ENCODE measurements at regions not wholly inside any gene's neighbourhood (a gene's known extent, or its start where the extent isn't known, plus 50 kb on each side); places are given as distances from the start of the nearest gene placed in this dataset.

GRCh38 chr5:130532786-130533185 lies 628.5 kb downstream of the CHSY3 start:
- Histone ChIP-seq H2AFZ (ENCODE audit: low read length) (no peak overlapping the region), H4K20me1 (ENCODE audit: insufficient read depth, low read length, poor library complexity, severe bottlenecking) (no peaks in the 10 kb centered on the region), H3K4me3 (ENCODE audit: low read length, poor library complexity, severe bottlenecking) (no peak overlapping the region), H3K9me2 (replicated peaks; ENCODE audit: low read depth, low read length) (no peaks in the 10 kb centered on the region), H3F3A (ENCODE audit: low read depth) (no peaks in the 10 kb centered on the region), H3K9me3 (ENCODE audit: insufficient read depth, low read depth, low read length) (no peaks in the 10 kb centered on the region), H3K79me2 (ENCODE audit: insufficient read depth, low read length) (no peaks in the 10 kb centered on the region), H3K4me2 (ENCODE audit: low read depth, low read length, poor library complexity, severe bottlenecking) (no peak overlapping the region), H3K36me3 (ENCODE audit: insufficient read depth, low read length) (no peaks in the 10 kb centered on the region), H3K4me1 (ENCODE audit: insufficient read depth, low read length, poor library complexity, severe bottlenecking) (no peaks in the 10 kb centered on the region), H3K9ac (ENCODE audit: low read depth, low read length, poor library complexity, severe bottlenecking) (no peak overlapping the region), H3K27me3 (ENCODE audit: insufficient read depth, low read length, poor library complexity, severe bottlenecking) (no peaks in the 10 kb centered on the region)
- no peak for TF ChIP-seq EZH2phosphoT487 (IDR thresholded peaks at IDR 0.05; ENCODE audit: borderline replicate concordance)
- TF ChIP-seq CTCF (conservative IDR thresholded peaks at IDR 0.05; ENCODE audit: low read length) = no peak

GRCh38 chr5:130529511-130530485 lies 625.5 kb downstream of the CHSY3 start:
- no peaks in the 10 kb centered on the region for H3K9me3 ChIP-seq (ENCODE audit: insufficient read depth, low read depth, low read length)
- no peaks in the 10 kb centered on the region for H3K4me1 ChIP-seq (ENCODE audit: insufficient read depth, low read length, poor library complexity, severe bottlenecking)
- H4K20me1 ChIP-seq (ENCODE audit: insufficient read depth, low read length, poor library complexity, severe bottlenecking) = no peaks in the 10 kb centered on the region
- TF ChIP-seq EZH2phosphoT487 (IDR thresholded peaks at IDR 0.05; ENCODE audit: borderline replicate concordance) = no peak
- no peak for TF ChIP-seq CTCF (conservative IDR thresholded peaks at IDR 0.05; ENCODE audit: low read length)
- no peak overlapping the region for H2AFZ ChIP-seq (ENCODE audit: low read length)
- H3K4me3 ChIP-seq (ENCODE audit: low read length, poor library complexity, severe bottlenecking) = no peak overlapping the region
- no peak overlapping the region for H3K4me2 ChIP-seq (ENCODE audit: low read depth, low read length, poor library complexity, severe bottlenecking)
- no peaks in the 10 kb centered on the region for H3K9me2 ChIP-seq (replicated peaks; ENCODE audit: low read depth, low read length)
- H3K36me3 ChIP-seq (ENCODE audit: insufficient read depth, low read length) = no peaks in the 10 kb centered on the region
- no peaks in the 10 kb centered on the region for H3F3A ChIP-seq (ENCODE audit: low read depth)
- H3K27me3 ChIP-seq (ENCODE audit: insufficient read depth, low read length, poor library complexity, severe bottlenecking) = no peaks in the 10 kb centered on the region
- no peaks in the 10 kb centered on the region for H3K79me2 ChIP-seq (ENCODE audit: insufficient read depth, low read length)
- H3K9ac ChIP-seq (ENCODE audit: low read depth, low read length, poor library complexity, severe bottlenecking) = no peak overlapping the region

GRCh38 chr5:130529111-130529510 lies 624.8 kb downstream of the CHSY3 start:
- no peak overlapping the region for H3K4me3 ChIP-seq (ENCODE audit: low read length, poor library complexity, severe bottlenecking)
- H4K20me1 ChIP-seq (ENCODE audit: insufficient read depth, low read length, poor library complexity, severe bottlenecking) = no peaks in the 10 kb centered on the region
- TF ChIP-seq EZH2phosphoT487 (IDR thresholded peaks at IDR 0.05; ENCODE audit: borderline replicate concordance) (no peak), CTCF (conservative IDR thresholded peaks at IDR 0.05; ENCODE audit: low read length) (no peak)

More at GRCh38 chr5:130529111-130529510, 624.8 kb downstream of the CHSY3 start:
- H3K36me3 ChIP-seq (ENCODE audit: insufficient read depth, low read length) = no peaks in the 10 kb centered on the region
- H3K27me3 ChIP-seq (ENCODE audit: insufficient read depth, low read length, poor library complexity, severe bottlenecking) = no peaks in the 10 kb centered on the region
- H3K4me1 ChIP-seq (ENCODE audit: insufficient read depth, low read length, poor library complexity, severe bottlenecking) = no peaks in the 10 kb centered on the region
- no peaks in the 10 kb centered on the region for H3K9me3 ChIP-seq (ENCODE audit: insufficient read depth, low read depth, low read length)
- H3K79me2 ChIP-seq (ENCODE audit: insufficient read depth, low read length) = no peaks in the 10 kb centered on the region
- H2AFZ ChIP-seq (ENCODE audit: low read length) = no peak overlapping the region
- no peak overlapping the region for H3K4me2 ChIP-seq (ENCODE audit: low read depth, low read length, poor library complexity, severe bottlenecking)
- no peak overlapping the region for H3K9ac ChIP-seq (ENCODE audit: low read depth, low read length, poor library complexity, severe bottlenecking)
- no peaks in the 10 kb centered on the region for H3F3A ChIP-seq (ENCODE audit: low read depth)
- H3K9me2 ChIP-seq (replicated peaks; ENCODE audit: low read depth, low read length) = no peaks in the 10 kb centered on the region
